Endothelial cell of umbilical vein (primary cell): ENCODE measurements at regions not wholly inside any gene's neighbourhood (a gene's known extent, or its start where the extent isn't known, plus 50 kb on each side); places are given as distances from the start of the nearest gene placed in this dataset.

Experiments used
- BruUV-seq: library from RNA; stranded (reverse); fragments of 400-500 nt; replicated peaks from 2 replicates; lab custom pipeline; 2021; lab: Mats Ljungman, UMichigan
- CTCF ChIA-PET: fragments of 300-600, 350-600 bp; sonication (Branson Sonifier 250); formaldehyde crosslinking; loops from one replicate; lab custom pipeline; 2021; ENCODE audit warnings: antibody characterized with exemption, inconsistent platforms; lab: Charles Lee
- POLR2A ChIA-PET: fragments of 300-600, 350-600 bp; sonication (Branson Sonifier 250); formaldehyde crosslinking; loops from one replicate; lab custom pipeline; 2021; ENCODE audit warnings: antibody characterized with exemption, inconsistent platforms; lab: Charles Lee
- DNase-seq: peaks from one replicate; pipeline ENCODE4 v3.0.0-alpha.2; 2011; ENCODE audit warnings: low read depth, low spot score
- FAIRE-seq: peaks from 2 replicates; lab custom pipeline; 2011; peaks lifted over from hg19 to GRCh38; lab: Jason Lieb, UNC
- H2AFZ ChIP-seq: 2 replicates; pipeline ENCODE4 v1.6.0; 2012; ENCODE audit warnings: low read depth, low read length, control low read depth, inconsistent platforms
- H3K27ac ChIP-seq: 2 replicates; pipeline ENCODE4 v1.5.1; 2011; ENCODE audit warnings: low read depth, mild to moderate bottlenecking, control low read depth, low read length, moderate library complexity; ENCODE audit not compliant: insufficient read depth
- H3K27me3 ChIP-seq, 2 experiments: 2 replicates each; pipeline versions ENCODE4 v1.6.0 to v1.6.1; 2011; ENCODE audit warnings: low read length in 2 of 2, mixed read lengths in 1 of 2; ENCODE audit not compliant: control insufficient read depth in 2 of 2, insufficient read depth in 2 of 2
- H3K36me3 ChIP-seq, 2 experiments: 2 replicates in 1 of 2; 3 replicates in 1 of 2; pipeline ENCODE4 v1.5.1; 2011; ENCODE audit warnings: low read length in 2 of 2, mild to moderate bottlenecking in 1 of 2, moderate library complexity in 1 of 2; ENCODE audit not compliant: control insufficient read depth in 2 of 2, insufficient read depth in 2 of 2; ENCODE audit errors: extremely low read depth in 1 of 2
- H3K4me1 ChIP-seq: 3 replicates; pipeline ENCODE4 v1.5.1; 2011; ENCODE audit warnings: mild to moderate bottlenecking, low read length; ENCODE audit not compliant: control insufficient read depth, insufficient read depth; ENCODE audit errors: extremely low read depth
- H3K4me2 ChIP-seq: 2 replicates; pipeline ENCODE4 v1.6.1; 2011; ENCODE audit warnings: low read length, control low read depth, mixed read lengths; ENCODE audit not compliant: insufficient read depth
- H3K4me3 ChIP-seq, 3 experiments: fragments of 200-600 bp in 1 of 3; sonication (generic), shearing (Covaris generic) in 1 of 3; replicated peaks in 1 of 3; 2 replicates each; pipeline ENCODE4 v1.5.1; 2011 to 2016; ENCODE audit warnings: control low read depth in 3 of 3, low read length in 3 of 3, mild to moderate bottlenecking in 2 of 3, inconsistent platforms in 1 of 3, low read depth in 1 of 3, moderate library complexity in 1 of 3; ENCODE audit not compliant: insufficient read depth in 1 of 3
- H3K79me2 ChIP-seq: 2 replicates; pipeline ENCODE4 v1.6.0; 2012; ENCODE audit warnings: low read length, inconsistent platforms; ENCODE audit not compliant: control insufficient read depth, insufficient read depth
- H3K9ac ChIP-seq: replicated peaks from 2 replicates; pipeline ENCODE3; 2011; ENCODE audit warnings: low read length, control low read depth; ENCODE audit not compliant: insufficient read depth; ENCODE audit errors: extremely low read depth
- H3K9me1 ChIP-seq: replicated peaks from 3 replicates; pipeline ENCODE4 v1.6.0; 2011; ENCODE audit warnings: mild to moderate bottlenecking, low read length; ENCODE audit not compliant: control insufficient read depth, insufficient read depth; ENCODE audit errors: extremely low read depth
- H3K9me3 ChIP-seq: replicated peaks from 2 replicates; pipeline ENCODE4 v1.5.1; 2012; ENCODE audit warnings: low read length, inconsistent platforms; ENCODE audit not compliant: control insufficient read depth, insufficient read depth
- H4K20me1 ChIP-seq: replicated peaks from 2 replicates; pipeline ENCODE3; 2011; ENCODE audit warnings: mild to moderate bottlenecking, low read length; ENCODE audit not compliant: control insufficient read depth, insufficient read depth; ENCODE audit errors: extremely low read depth
- CTCF ChIP-seq, 2 donors: IDR thresholded peaks; 1 replicate in 1 of 2; 2 replicates in 1 of 2; pipeline ENCODE4 v1.5.1; 2011; ENCODE audit warnings: low read length in 2 of 2, mild to moderate bottlenecking in 2 of 2, moderate library complexity in 2 of 2, control low read depth in 1 of 2, inconsistent platforms in 1 of 2, low read depth in 1 of 2; ENCODE audit not compliant: insufficient read depth in 1 of 2; ENCODE audit errors: extremely low read depth in 1 of 2
- EZH2 ChIP-seq: IDR thresholded peaks from 2 replicates; pipeline ENCODE4 v1.6.1; 2012; ENCODE audit warnings: borderline replicate concordance, low read depth, mild to moderate bottlenecking, moderate library complexity, low read length, inconsistent platforms; ENCODE audit not compliant: severe bottlenecking
- FOS ChIP-seq: IDR thresholded peaks from 2 replicates; pipeline ENCODE4 v1.6.1; 2011; ENCODE audit warnings: mild to moderate bottlenecking, low read length, moderate library complexity, borderline replicate concordance; ENCODE audit not compliant: insufficient read depth
- GATA2 ChIP-seq: IDR thresholded peaks from 2 replicates; pipeline ENCODE4 v1.7.0; 2011; ENCODE audit warnings: low read depth, mild to moderate bottlenecking, moderate library complexity, mixed read lengths, low read length; ENCODE audit not compliant: insufficient read length, insufficient read depth
- JUN ChIP-seq: IDR thresholded peaks from 2 replicates; pipeline ENCODE4 v1.6.1; 2011; ENCODE audit warnings: borderline replicate concordance, low read depth; ENCODE audit not compliant: insufficient read length, insufficient read depth
- MYC ChIP-seq: IDR thresholded peaks from one replicate; pipeline ENCODE4 v1.6.1; 2011; ENCODE audit warnings: mild to moderate bottlenecking, low read depth, low read length
- POLR2A ChIP-seq: IDR thresholded peaks from 2 replicates; pipeline ENCODE4 v1.6.1; 2012; ENCODE audit warnings: low read depth, mild to moderate bottlenecking, control low read depth, low read length
- POLR2AphosphoS5 ChIP-seq: IDR thresholded peaks from 2 replicates; pipeline ENCODE4 v1.6.1; 2012; ENCODE audit warnings: low read depth, mild to moderate bottlenecking, control low read depth, low read length, moderate library complexity; ENCODE audit not compliant: insufficient read depth
- dilution Hi-C: fragments of 300-500 bp; cut with MboI; formaldehyde crosslinking; loops from one replicate; pipeline ENCODE4 v1.15.0; 2019; ENCODE audit warnings: low sequenced_read_pairs; ENCODE audit not compliant: extremely low pct_ligation_motif_present
- intact Hi-C: fragments of 100-400 bp; cut with micrococcal nuclease; formaldehyde crosslinking; loops from one replicate; pipeline ENCODE4 v1.10.0; 2022
- TF ChIP-seq, protein P1 (sequence below): IDR thresholded peaks from 2 replicates; pipeline ENCODE4 v1.6.1; 2011; ENCODE audit not compliant: insufficient read depth, insufficient read length

GRCh38 chr4:173700650-173701049 lies 170.6 kb upstream of the HAND2 start:
- ChIA-PET CTCF (no interaction called here), POLR2A (no interaction called here)
- Histone ChIP-seq H3K36me3 (no peaks in the 10 kb centered on the region), H3K9ac (no peak overlapping the region), H3K27me3 (no peaks in the 10 kb centered on the region), H3K4me3 (no peak overlapping the region), H3K79me2 (no peaks in the 10 kb centered on the region), H4K20me1 (no peaks in the 10 kb centered on the region), H3K9me1 (no peaks in the 10 kb centered on the region), H3K4me1 (no peaks in the 10 kb centered on the region), H3K9me3 (no peaks in the 10 kb centered on the region), H3K27ac (no peak overlapping the region), H3K4me2 (no peak overlapping the region), H2AFZ (no peak overlapping the region)
- TF ChIP-seq, protein P1, sequence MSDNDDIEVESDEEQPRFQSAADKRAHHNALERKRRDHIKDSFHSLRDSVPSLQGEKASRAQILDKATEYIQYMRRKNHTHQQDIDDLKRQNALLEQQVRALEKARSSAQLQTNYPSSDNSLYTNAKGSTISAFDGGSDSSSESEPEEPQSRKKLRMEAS, result no peak
- TF ChIP-seq FOS, result no peak
- TF ChIP-seq EZH2, result no peak
- TF ChIP-seq POLR2A, result no peak
- no peak for TF ChIP-seq JUN
- TF ChIP-seq POLR2AphosphoS5, result no peak
- no peak for TF ChIP-seq GATA2
- no peak for TF ChIP-seq MYC
- TF ChIP-seq CTCF (IDR thresholded peaks at IDR 0.05; ENCODE audit: extremely low read depth in 1 of 2, insufficient read depth in 1 of 2, low read depth in 1 of 2, low read length in 2 of 2), result no peak
- intact Hi-C loops, result no loop called here
- FAIRE-seq, result no peak
- BruUV-seq, result no TSS peak
- DNase-seq, result no peak
- dilution Hi-C loops, result no loop called here
